ENCODE measurements at regions not wholly inside any gene's neighbourhood (a gene's known extent, or its start where the extent isn't known, plus 50 kb on each side); places are given as distances from the start of the nearest gene placed in this dataset.
"Not testable (repeated sequence)": the region's sequence is repeated elsewhere in the genome, so short reads cannot be mapped to it uniquely, and the experiment has no call there.

DNA sequence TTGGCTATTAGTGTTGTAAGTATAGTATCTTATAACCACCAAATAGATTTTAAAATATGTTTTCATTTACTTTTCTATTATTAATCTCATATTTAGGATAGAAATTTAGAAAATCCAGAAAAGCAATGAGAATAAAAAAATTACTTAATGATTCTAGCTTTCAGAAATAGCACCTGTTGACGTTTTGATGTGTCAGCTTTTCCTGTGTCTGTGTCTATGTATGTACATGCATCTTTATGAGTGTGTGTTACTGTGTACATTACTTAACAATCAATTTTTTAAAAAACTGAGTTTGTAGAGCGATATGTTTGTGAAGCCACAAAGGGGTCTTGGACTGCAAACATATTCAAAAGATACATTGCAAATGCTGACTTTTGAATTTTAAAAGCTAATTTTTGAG is 526.9 kb downstream of the BCKDHB start:
- DNase-seq (ENCODE audit: low spot score), result no peak

DNA sequence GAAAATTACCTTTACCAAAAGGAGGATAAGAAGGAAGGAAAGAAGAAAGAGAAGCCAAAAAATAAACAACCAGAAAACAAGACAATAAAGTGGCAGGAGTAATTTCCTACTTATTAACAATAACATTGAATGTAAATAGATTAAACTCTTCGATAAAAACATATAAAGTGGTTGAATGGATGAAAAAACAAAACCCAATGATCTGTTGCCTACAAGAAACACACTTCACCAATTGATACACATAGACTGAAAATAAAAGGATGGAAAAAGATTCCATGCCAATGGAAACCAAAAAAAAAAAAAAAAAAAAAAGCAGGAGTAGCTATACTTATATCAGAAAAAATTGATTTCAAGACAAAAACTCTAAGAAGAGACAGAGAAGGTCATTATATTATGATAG is 518.9 kb downstream of the BCKDHB start:
- DNase-seq (ENCODE audit: low spot score), result no peak

DNA sequence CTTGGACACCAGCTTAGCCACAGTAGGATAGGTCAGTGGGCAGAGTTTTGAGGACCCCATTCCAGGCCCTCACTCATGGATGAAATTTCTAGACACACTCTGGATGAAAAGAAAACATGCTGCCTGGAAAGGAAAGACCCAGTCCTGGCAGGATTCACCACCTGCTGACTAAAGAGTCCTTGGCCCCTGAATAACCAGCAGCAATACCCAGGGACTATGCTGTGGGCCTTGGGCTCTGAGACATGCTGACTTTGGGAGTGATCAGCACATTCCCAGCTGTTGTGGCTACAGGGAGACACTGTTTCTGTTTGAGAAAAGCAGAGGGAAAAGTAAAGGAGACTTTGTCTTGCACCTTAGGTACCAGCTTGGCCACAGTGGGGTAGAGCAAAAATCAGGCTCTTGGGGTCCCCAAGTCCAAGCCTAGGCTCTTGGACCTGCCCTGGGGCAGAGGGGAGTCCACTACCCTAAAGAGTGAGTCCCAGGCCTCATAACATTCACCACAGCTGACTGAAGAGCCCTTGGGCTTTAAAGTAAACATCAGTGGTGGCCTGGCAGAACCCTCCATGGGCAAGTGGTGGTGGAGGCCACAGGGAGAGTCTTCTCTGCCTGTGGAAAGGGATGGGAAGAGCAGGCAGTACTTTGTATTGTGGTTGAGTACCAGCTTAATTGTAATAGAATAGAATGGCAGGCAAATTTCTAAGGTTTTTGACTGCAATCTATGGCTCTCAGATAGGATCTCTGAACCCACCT is 516.8 kb downstream of the BCKDHB start:
- no peak for DNase-seq (ENCODE audit: low spot score)

DNA sequence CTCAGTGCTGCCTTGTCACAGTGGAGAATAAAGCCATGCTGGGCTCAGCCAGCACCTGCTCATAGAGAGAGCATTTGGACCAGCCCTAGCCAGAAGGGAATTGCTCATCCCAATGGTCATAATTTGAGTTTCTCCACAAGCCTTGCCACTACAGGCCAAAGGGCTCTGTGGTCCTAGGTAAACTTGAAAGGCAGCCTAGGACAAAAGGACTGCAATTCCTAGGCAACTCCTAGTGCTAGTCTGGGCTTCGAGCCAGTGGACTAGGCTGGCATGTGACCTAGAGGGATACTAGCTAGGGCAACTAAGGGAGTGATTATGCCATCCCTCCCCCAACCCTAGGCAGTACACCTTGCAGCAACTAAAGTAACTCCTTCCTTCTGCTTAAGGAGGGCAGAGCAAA is 516.2 kb downstream of the BCKDHB start:
- no peak for DNase-seq (ENCODE audit: low spot score)

DNA sequence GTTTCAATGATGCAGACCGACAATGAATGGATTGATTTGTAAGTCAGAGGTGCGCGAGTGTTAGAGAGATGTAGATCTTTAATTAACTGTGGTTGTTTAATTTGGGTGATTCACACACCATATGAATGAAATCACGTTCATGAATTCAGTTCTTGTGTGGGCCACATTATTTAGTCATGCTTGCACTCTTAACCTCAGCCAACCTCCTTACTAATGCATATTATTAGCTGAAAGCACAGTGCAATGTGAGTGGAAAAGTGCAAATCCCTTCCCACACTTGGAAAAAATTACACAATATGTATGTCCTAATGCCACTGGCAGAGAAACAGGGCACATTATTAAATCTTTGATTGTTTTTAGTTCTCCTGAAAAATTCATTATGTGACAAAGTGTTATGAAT is 512.5 kb downstream of the BCKDHB start:
- no peak for DNase-seq (ENCODE audit: low spot score)

DNA sequence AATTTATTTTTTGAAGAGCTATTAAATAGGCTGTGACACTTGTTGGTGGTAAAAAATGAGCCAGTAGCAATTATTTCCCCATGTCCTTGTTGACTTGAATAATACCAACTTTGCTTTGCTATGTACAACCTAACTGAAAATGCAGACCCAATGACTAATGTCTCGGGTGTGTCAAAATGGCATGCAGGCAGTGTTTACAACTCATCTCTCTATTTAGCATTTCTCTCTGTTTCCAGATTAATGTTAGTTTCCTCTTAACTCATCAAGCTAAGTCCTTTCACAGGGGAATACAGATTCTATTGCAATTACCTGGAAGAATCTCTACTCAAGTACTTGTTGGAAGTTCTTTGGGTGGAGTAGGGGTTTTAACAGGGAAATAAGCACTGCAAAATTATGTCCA is 504.4 kb downstream of the BCKDHB start:
- DNase-seq (ENCODE audit: low spot score), result peak; percentile 58

DNA sequence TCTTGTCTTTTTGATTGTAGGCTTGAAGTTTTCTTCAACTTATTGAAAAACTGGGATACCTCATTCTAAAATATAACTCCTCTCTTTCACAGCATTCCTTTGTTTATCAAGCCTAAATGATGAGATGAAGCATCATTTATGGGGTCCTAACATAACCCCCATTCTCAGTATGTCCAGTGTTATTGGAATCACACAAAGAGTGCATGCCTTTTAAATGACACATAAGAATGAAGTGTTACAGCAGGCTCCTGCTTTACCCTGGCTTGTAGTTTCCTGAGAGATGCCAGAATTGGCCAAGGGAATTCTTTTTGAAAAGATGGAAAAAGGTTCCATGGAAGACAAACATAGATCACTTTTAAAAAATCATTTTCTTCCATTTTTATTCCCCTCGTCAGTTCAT is 502.4 kb downstream of the BCKDHB start:
- peak; percentile 16 for DNase-seq (ENCODE audit: low spot score)

DNA sequence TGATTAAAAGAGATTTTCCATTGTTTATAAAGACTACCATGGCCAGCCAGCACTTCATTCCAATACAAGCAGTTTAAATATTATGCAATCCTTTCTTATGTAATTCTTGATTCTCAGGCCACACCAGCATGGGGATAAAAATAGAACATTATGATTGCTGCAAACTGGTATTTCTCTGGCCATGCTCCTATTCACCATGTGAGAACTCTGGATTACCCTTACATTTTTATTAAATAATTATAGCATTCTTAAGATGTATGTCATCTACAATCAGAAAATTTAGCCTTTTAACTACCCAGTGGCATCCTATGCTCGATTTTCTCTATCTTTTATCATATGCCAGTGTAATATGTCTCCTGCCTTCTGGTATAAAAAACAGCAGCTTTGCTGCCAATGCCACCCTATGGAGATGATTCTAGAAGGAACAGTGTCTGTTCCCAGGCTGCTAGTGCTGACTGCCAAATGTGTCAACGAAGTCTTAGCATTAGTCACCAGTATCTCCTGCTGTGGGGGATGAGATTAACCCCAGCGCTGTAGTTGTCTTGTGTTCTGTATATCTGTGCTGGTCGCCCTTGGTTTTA is 501.4 kb downstream of the BCKDHB start:
- peak; percentile 77 for DNase-seq (ENCODE audit: low spot score)

DNA sequence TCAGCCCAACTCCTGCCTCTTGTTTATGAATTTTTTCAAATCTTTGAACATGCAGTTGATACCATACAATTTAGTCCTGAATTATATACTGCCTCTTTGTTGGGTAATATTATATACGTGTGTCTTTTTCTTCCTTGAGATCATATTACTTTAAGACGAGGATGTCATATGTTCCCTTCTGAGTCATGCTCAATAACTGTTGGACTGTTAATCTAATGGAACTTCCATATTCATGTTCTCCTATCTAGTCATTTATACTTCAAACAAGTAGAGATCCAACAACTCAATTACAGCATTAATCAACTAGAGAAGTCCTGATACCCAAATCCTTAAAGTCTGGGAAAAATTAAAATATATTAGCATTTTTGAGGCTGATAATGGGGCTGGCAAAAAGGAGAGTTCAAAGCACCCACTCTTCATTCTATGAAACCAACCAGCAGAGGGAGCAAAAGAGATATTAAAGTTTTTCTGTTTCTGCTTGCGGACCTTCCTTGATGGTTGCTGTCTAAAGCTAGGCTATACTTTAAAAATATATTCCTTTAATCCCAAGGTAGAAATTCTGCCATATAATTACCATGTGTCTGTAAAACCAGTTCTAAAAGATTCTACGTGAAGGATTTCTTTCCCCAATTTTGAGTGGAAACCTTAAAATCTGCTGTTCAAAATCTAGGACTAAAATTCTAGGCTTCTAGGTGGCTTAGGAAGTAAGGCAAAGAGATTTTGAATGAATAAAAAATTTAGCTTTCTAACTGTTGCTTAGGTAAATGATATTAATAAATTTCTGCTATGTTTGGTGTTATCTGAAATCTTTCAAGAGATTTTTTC is 498.9 kb downstream of the BCKDHB start:
- no peak for DNase-seq (ENCODE audit: low spot score)

DNA sequence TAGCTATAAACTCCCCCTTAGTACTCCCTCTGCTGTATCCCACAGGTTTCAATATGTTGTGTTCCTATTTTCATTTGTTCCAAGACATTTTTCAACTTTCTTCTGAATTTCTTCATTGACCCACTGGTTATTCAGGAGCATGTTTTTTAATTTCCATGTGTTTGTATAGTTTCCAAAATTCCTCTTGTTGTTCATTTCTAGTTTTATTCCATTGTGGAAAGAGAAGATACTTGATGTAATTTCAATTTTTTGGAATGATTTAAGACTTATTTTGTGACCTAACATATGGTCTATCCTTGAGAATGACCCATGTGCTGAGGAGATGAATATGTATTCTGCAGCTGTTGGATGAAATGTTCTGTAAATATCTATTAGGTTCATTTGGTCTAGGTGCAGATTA is 497.2 kb downstream of the BCKDHB start:
- DNase-seq (ENCODE audit: low spot score), result no peak

DNA sequence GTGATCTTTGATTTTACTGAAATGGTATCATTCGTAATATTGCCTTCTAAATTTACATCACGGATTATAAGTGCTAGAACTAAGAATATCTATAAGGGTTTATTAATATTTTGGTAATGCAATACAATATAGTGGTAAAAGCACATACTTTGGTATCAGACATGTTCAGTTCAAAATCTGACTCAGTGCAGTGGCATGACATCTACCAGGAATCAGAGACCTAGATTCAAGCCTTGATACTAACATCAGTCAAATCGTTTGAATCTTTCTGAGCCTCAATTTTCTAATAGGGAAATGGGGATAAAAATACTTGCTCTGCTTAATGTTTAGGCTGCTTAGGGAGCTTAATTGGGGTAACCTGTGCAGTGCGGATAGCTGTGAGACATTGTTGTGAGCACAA is 488.0 kb downstream of the BCKDHB start:
- no peak for DNase-seq (ENCODE audit: low spot score)

DNA sequence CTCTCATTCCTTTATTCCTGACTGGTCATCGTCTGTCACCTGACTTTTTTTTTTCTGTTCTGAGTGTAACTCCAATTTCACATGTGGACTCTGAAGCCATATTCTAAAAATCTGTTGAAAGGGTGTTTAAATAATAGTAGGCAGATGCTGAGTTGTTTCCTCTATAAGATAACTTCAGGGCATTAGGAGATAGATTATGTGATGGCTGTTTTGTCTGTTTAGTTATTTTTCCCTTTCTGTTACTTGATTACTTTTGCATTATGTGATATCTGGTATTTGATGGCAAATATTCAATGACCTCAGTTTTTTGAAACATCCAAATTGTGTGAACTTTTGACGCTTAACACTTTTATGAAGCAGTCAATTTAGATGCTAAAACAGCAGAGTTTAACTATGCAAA is 486.0 kb downstream of the BCKDHB start:
- no peak for DNase-seq (ENCODE audit: low spot score)

DNA sequence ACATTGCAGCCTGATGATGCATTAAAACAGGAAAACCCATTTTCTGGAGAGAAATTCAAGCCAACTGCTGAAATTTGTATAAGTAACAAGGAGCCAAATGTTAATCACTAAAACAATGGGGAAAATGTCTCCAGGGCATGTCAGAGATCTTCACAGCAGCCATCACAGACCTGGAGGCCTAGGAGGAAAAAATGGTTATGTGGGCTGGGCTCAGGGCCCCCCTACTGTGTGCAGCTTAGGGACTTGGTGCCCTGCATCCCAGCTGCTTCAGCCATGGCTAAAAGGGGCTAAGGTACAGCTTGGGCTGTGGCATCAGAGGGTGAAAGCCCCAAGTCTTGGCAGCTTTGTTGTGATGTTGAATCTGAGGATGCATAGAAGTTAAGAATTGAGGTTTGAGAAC is 479.8 kb downstream of the BCKDHB start:
- no peak for DNase-seq (ENCODE audit: low spot score)

DNA sequence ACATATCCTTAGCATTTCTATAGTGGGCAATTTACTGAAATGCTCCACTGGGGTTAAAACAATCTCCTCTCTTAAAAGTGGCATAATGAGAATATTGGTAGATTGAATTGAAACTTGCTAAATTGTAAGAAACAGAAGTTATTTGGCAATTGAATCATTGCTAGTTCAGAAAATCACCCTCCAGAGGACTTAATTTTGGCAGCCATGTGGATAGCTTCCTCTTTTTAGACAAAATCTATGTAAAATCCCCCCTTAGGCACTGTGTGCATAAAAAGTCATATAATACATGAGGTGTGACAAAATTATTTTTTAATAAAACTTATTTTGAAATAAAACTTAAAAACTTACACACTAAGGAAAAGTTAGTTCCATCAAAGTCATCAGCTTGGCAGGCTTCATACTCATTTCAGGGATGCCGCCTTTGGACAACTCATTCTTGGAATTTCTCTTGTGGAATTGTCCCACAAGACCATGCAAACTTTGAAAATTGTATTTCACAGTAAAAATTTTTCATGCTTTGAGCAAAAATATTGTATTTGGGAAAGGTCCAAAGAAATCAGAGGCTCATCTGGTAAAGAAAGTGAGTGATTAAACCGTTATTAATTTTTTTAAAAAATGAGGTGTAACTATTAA is 473.0 kb downstream of the BCKDHB start:
- no peak for DNase-seq (ENCODE audit: low spot score)

DNA sequence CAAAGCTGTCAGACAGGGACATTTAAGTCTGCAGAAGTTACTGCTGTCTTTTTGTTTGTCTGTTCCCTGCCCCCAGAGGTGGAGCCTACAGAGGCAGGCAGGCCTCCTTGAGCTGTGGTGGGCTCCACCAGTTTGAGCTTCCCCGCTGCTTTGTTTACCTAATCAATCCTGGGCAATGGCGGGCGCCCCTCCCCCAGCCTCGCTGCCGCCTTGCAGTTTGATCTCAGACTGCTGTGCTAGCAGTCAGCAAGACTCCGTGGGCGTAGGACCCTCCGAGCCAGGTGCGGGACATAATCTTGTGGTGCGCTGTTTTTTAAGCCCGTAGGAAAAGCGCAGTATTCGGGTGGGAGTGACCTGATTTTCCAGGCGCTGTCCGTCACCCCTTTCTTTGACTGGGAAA is 466.8 kb downstream of the BCKDHB start:
- not testable (repeated sequence) for DNase-seq (ENCODE audit: low spot score)

DNA sequence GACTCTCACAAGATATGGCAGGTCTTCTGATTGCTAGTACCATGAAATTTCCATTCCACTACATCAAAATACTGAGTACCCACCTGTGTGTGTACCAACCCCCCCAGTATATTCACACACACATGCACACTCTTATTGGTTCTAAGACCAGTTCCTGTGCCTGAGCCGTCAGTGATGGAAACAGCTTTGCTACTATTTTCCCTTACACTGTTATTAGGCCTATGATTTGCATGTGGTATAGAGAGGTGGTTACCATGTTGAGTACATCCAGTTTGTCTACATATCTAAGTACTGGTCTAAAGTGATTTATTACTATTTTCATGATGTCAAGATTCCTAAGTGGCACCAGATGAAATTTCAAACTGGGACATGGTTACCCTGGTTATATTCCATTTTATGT is 459.9 kb downstream of the BCKDHB start:
- DNase-seq (ENCODE audit: low spot score), result no peak

DNA sequence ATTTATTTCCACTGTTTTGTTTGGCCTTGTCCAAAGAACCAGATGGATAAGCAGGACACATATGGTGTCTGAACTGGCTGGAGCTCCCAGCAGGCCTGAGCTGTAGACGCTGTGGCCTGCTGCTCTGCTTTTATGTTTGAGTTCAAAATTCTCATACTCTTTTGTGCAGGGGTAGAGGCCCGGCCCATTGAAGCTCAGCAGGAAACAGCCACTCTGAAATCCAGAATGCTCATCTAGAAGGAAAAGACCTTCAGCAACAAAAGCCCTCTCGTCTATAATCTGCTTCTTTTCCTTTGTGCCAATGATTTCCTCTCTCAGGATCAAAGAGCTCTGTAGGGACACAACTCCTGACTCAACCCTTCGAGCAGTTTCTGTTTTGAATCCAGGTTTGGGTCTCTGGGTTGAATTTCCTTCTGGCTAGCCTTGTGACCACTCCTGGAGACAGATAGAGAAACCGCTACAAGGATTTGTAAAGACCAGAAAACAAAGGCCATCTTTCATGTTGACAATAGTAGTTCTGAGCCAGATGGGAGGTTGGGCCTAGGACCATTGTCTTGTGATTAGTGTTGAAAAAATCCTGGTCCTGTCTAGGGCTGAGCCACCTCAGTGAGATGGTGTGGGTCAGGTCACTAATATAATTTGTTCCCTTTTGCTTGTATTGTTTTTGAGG is 446.7 kb downstream of the BCKDHB start:
- no peak for DNase-seq (ENCODE audit: low spot score)

DNA sequence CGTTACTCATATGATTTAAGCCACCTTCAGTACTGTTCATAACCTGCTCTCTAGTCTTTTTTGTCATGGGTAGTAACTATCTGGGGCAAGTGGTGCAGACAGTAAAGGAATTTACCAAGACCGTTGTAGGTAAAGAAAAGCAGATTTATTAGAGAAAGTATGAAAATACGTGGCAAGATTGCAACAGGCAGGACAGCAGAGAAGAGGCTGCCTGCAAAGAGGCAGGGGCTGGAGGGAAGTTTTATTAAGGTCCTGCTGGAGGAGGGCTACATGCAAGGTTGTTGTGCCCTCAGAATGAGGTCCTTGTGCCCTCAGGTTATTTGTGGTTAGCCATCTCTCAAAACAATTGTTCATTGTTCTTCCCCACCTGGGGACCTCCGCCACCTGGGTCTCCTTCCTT is 444.3 kb downstream of the BCKDHB start:
- no peak for DNase-seq (ENCODE audit: low spot score)

DNA sequence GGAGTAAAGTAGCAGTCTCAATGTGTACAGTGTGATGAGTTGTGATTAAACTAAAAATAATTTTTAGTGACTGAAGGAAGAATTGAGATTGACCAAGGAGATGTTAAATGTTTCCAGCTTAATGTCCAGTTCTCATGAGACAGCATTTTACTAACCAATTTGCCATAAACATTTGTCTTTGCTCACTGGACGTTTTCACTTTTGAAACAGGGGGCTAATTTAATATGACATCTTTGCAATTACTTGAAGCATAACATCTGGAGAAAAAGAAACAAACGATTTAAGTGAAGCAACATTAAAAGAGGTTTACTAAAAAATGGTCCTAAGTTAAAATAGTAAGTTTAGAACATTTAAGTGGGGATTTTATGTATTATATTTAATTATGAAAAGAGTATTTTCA is 443.8 kb downstream of the BCKDHB start:
- DNase-seq (ENCODE audit: low spot score), result no peak

DNA sequence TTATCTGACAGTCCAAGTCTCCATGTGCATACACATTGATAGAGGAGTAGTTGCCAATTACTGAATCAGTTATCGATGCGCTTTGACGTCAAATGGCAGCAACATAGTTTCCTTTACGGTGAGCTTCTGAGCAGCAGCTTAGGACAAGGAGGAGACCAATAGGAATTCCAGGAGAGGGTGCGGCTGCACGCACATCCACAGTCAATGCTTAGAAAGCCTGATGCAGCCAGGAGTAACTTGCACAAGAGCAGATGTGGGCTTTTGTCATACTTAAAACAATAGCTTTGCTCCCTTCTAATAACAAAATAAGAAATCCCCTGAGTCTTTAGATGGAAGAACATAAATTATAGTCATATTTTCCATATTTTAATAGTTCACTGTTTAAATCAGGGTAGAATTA is 442.1 kb downstream of the BCKDHB start:
- peak; percentile 84 for DNase-seq (ENCODE audit: low spot score)

DNA sequence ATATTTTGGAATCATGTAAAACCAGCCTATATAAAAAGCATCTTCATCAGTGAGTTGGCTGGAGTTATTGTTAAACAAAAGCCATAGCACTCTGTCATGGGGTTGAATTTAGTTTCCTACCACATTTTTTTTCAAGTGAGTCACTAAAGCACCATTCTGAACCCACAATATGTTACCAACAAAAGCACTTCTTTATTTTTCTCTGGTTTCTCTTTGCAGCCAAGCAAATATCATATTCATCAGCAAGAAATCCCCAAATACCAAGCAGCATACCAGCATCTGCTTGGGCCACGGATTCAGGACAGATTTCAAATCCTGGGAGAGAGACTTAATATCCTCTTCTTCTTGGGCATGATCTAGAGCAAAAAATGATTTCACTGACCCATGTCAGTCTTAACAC is 441.4 kb downstream of the BCKDHB start:
- DNase-seq (ENCODE audit: low spot score), result peak; percentile 58

All from AG20443 (cell line).